ENCODE measurements at regions not wholly inside any gene's neighbourhood (a gene's known extent, or its start where the extent isn't known, plus 50 kb on each side); places are given as distances from the start of the nearest gene placed in this dataset.

DNA sequence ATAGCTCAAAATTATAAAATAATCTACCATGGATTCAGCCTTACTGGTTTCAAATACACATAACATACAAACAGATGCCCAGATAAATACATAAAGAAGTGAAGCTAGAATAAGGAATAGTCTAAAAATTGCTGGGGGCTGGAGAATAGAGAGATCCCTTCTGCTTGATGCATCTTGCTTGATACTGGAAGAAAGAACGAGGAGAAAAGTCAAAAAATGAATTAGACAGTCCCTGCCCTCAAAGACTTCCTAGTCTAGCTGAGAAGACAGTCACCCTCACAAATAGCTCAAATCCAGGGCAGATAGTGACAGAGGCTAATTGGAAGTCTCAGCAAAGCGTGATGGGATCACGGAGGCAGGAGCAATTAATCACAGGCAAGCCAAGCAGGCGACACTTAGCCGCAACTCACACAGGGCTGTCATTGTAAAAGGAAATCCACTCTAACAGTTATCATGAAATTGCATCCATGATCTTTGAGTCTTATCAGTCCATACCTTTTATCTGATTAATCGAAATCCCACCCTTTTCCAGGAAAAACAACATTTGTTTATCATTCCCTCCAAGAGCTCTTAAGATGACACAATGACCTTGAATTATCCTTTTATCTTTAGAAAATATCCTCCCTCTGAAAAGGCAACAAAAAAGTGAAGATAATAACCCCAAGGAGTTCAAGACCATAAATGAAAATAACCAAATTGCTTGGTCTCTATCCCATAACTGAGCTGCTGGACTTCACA, 59.7 kb upstream of the TIAM1 start:
- TF ChIP-seq CTCF (IDR thresholded peaks at IDR 0.05) (no peak), GRHL2 (CRISPR knock-in tag; IDR thresholded peaks at IDR 0.05; ENCODE audit: insufficient replicate concordance, severe bottlenecking) (no peak), ZBTB21 (CRISPR knock-in tag; IDR thresholded peaks at IDR 0.05; ENCODE audit: borderline replicate concordance) (no peak), ZMAT4 (CRISPR knock-in tag; IDR thresholded peaks at IDR 0.05) (no peak), NFYB (CRISPR knock-in tag; conservative IDR thresholded peaks at IDR 0.05; ENCODE audit: low read depth) (no peak)

Data from WTC11 (cell line).